GM12878 (cell line): ENCODE measurements at regions not wholly inside any gene's neighbourhood (a gene's known extent, or its start where the extent isn't known, plus 50 kb on each side); places are given as distances from the start of the nearest gene placed in this dataset.

ENCODE experiments used
- ATAC-seq: fragments of 200-7000 bp; cut with Tn5 transposase; 3 replicates; pipeline ENCODE4 v1.9.1; 2020; ENCODE audit warnings: mild to moderate bottlenecking, moderate library complexity
- BruUV-seq: library from RNA; stranded (reverse); fragments of 400-500 nt; replicated peaks from 2 replicates; lab custom pipeline; 2021; lab: Mats Ljungman, UMichigan
- CTCF ChIA-PET: fragments of 300-600 bp; sonication (Branson Sonifier 250); formaldehyde crosslinking; extraction: SDS; loops from one replicate; lab custom pipeline; 2021; ENCODE audit warnings: inconsistent platforms; lab: Yijun Ruan, JAX
- POLR2A ChIA-PET: fragments of 350-600 bp; formaldehyde crosslinking; extraction: SDS; loops from one replicate; lab custom pipeline; 2021; ENCODE audit warnings: inconsistent platforms; lab: Charles Lee
- RAD21 ChIA-PET: fragments of 300-600 bp; sonication (Branson Sonifier 250); formaldehyde crosslinking; loops from one replicate; lab custom pipeline; 2023; ENCODE audit warnings: antibody characterized with exemption; ENCODE audit not compliant: unreplicated experiment; lab: Charles Lee
- SMC1A ChIA-PET: fragments of 300-600 bp; sonication (Branson Sonifier 250); formaldehyde crosslinking; loops from one replicate; lab custom pipeline; 2023; ENCODE audit not compliant: unreplicated experiment, uncharacterized antibody; lab: Charles Lee
- DNase-seq: peaks from one replicate; pipeline ENCODE4 v3.0.0-alpha.2; 2011; ENCODE audit warnings: low read depth, low spot score
- FAIRE-seq: peaks from 3 replicates; lab custom pipeline; 2011; peaks lifted over from hg19 to GRCh38; lab: Jason Lieb, UNC
- H2AFZ ChIP-seq: 2 replicates; pipeline ENCODE4 v1.6.0; 2011; ENCODE audit warnings: low read depth, low read length, control low read depth; ENCODE audit not compliant: control insufficient read depth
- H3K27ac ChIP-seq: 2 replicates; pipeline ENCODE4 v1.5.1; 2011; ENCODE audit warnings: control low read depth; ENCODE audit not compliant: control insufficient read depth, insufficient read depth
- H3K27me3 ChIP-seq, 2 experiments: replicated peaks in 1 of 2; 2 replicates each; pipeline versions ENCODE4 v1.6.0 to v1.6.1; 2011; ENCODE audit warnings: low read length in 1 of 2; ENCODE audit not compliant: control insufficient read depth in 2 of 2, insufficient read depth in 2 of 2
- H3K36me3 ChIP-seq, 2 experiments: 2 replicates each; pipeline ENCODE4 v1.5.1; 2011; ENCODE audit warnings: low read length in 1 of 2; ENCODE audit not compliant: control insufficient read depth in 2 of 2, insufficient read depth in 2 of 2
- H3K4me1 ChIP-seq: 2 replicates; pipeline ENCODE4 v1.6.1; 2011; ENCODE audit warnings: mild to moderate bottlenecking, low read length, moderate library complexity, mixed read lengths; ENCODE audit not compliant: control insufficient read depth, insufficient read depth
- H3K4me2 ChIP-seq: 2 replicates; pipeline ENCODE4 v1.6.0; 2011; ENCODE audit warnings: control low read depth; ENCODE audit not compliant: control insufficient read depth, insufficient read depth
- H3K4me3 ChIP-seq: fragments of 200-600 bp; sonication (generic); 2 replicates; pipeline ENCODE4 v1.5.1; 2016
- H3K79me2 ChIP-seq: 2 replicates; pipeline ENCODE4 v1.6.0; 2011; ENCODE audit warnings: low read length; ENCODE audit not compliant: control insufficient read depth, insufficient read depth
- H3K9ac ChIP-seq: 2 replicates; pipeline ENCODE4 v1.8.0; 2011; ENCODE audit warnings: low read length, control low read depth, mixed read lengths; ENCODE audit not compliant: control insufficient read depth, insufficient read depth
- H3K9me3 ChIP-seq: replicated peaks from 3 replicates; pipeline ENCODE4 v1.5.1; 2011; ENCODE audit warnings: mild to moderate bottlenecking, low read length; ENCODE audit not compliant: control insufficient read depth, insufficient read depth
- H4K20me1 ChIP-seq: 2 replicates; pipeline ENCODE4 v1.6.0; 2011; ENCODE audit not compliant: control insufficient read depth, insufficient read depth
- BCL11A ChIP-seq: IDR thresholded peaks from 2 replicates; pipeline ENCODE4 v1.6.1; 2011; ENCODE audit warnings: low read depth, low read length
- BHLHE40 ChIP-seq, 2 experiments: fragments of 450-650 bp in 1 of 2; IDR thresholded peaks; 2 replicates each; pipeline ENCODE4 v1.6.1; 2011 to 2017; ENCODE audit warnings: low read depth in 2 of 2, borderline replicate concordance in 1 of 2, improper control_type of control experiment in 1 of 2, low read length in 1 of 2, mild to moderate bottlenecking in 1 of 2
- IKZF1 ChIP-seq: fragments of 450-650 bp; conservative IDR thresholded peaks from 2 replicates; pipeline ENCODE4 v1.6.1; 2017; ENCODE audit warnings: antibody characterized with exemption, mild to moderate bottlenecking
- MEF2A ChIP-seq: IDR thresholded peaks from 2 replicates; pipeline ENCODE4 v1.6.1; 2011; ENCODE audit warnings: low read depth, mild to moderate bottlenecking, low read length, moderate library complexity; ENCODE audit not compliant: insufficient read depth
- RAD21 ChIP-seq: IDR thresholded peaks from 2 replicates; pipeline ENCODE4 v1.6.1; 2011; ENCODE audit warnings: mild to moderate bottlenecking, low read depth, low read length, moderate library complexity; ENCODE audit not compliant: insufficient read depth
- SIN3A ChIP-seq: IDR thresholded peaks from 2 replicates; pipeline ENCODE4 v1.6.1; 2012; ENCODE audit warnings: low read depth, low read length, improper control_type of control experiment
- SP1 ChIP-seq: IDR thresholded peaks from one replicate; pipeline ENCODE4 v1.6.1; 2011; ENCODE audit warnings: low read depth, low read length
- SPI1 ChIP-seq: IDR thresholded peaks from 2 replicates; pipeline ENCODE4 v1.6.1; 2011; ENCODE audit warnings: low read depth, mild to moderate bottlenecking, low read length, moderate library complexity, borderline replicate concordance; ENCODE audit not compliant: insufficient read depth
- WGBS: methylation state at CpG from one replicate; pipeline ENCODE4 v1.1.6; 2016; ENCODE audit warnings: low lambda C conversion rate; ENCODE audit not compliant: insufficient replicate concordance, insufficient coverage; ENCODE audit errors: missing lambda C conversion rate; 5-methylcytosine and 5-hydroxymethylcytosine counted together
- in situ Hi-C: fragments of 300-500 bp; cut with MboI; formaldehyde crosslinking; loops from 9 replicates; pipeline ENCODE4 v1.14.3; 2018; ENCODE audit warnings: mixed read lengths
- intact Hi-C: fragments of 100-400 bp; cut with micrococcal nuclease; formaldehyde crosslinking; loops from one replicate; pipeline ENCODE4 v1.14.2; 2022; ENCODE audit not compliant: unreplicated experiment
- TF ChIP-seq, protein P1 (sequence below): IDR thresholded peaks from 2 replicates; pipeline ENCODE4 v1.6.1; 2011; ENCODE audit warnings: low read depth, mild to moderate bottlenecking, low read length, moderate library complexity, borderline replicate concordance; ENCODE audit errors: extremely low read depth

DNA sequence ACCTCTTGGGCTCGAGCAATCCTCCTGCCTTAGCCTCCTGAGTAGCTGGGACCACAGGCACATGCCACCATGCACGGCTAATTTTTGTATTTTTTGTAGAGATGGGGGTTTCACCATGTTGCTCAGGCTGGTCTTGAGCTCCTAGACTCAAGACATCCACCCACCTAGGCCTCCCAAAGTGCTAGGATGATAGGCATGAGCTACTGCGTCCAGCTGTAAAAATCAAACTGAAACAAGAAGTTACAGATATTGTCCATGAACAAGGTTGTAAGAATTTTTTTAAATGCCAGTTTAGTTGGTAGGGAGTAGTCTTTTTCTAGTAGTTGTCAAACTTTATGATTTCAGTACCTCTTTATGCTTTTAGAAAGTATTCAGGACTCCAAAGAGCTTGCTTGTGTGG, 424.4 kb upstream of the PMFBP1 start:
- Histone ChIP-seq H3K9ac (no peak overlapping the region), H3K36me3 (no peaks in the 10 kb centered on the region; a peak in 1 of 4 replicates), H3K4me3 (no peak overlapping the region), H4K20me1 (no peaks in the 10 kb centered on the region), H3K4me1 (peaks cover 27% of the 10 kb centered on the region), H3K27me3 (no peaks in the 10 kb centered on the region), H3K9me3 (no peaks in the 10 kb centered on the region; the same call in 2 of the 3 replicates), H3K79me2 (no peaks in the 10 kb centered on the region; the same call in 1 of the 2 replicates), H3K27ac (peak overlapping the region; percentile 42), H3K4me2 (peak overlapping the region; percentile 30), H2AFZ (no peak overlapping the region; the same call in 1 of the 2 replicates)
- BruUV-seq: no TSS peak
- WGBS: 64% methylated on average over 3 of the region's 3 CpGs
- in situ Hi-C loops: no loop called here
- CTCF ChIA-PET: no interaction called here
- FAIRE-seq (no peak), ATAC-seq (no peak), DNase-seq (no peak)
- no peak for TF ChIP-seq SPI1
- POLR2A ChIA-PET: interaction anchor here (0.9 kb wide), 1 partner anchor 9 kb away, joined by 3 read pairs; no protein-coding TSS in a partner anchor
- SMC1A ChIA-PET: interaction anchor here (1.3 kb wide), 1 partner anchor 93 kb away, joined by 3 read pairs; no protein-coding TSS in a partner anchor
- RAD21 ChIA-PET: interaction anchor here (0.9 kb wide), 1 partner anchor 62 kb away, joined by 3 read pairs; no protein-coding TSS in a partner anchor
- intact Hi-C loops: no loop called here

DNA sequence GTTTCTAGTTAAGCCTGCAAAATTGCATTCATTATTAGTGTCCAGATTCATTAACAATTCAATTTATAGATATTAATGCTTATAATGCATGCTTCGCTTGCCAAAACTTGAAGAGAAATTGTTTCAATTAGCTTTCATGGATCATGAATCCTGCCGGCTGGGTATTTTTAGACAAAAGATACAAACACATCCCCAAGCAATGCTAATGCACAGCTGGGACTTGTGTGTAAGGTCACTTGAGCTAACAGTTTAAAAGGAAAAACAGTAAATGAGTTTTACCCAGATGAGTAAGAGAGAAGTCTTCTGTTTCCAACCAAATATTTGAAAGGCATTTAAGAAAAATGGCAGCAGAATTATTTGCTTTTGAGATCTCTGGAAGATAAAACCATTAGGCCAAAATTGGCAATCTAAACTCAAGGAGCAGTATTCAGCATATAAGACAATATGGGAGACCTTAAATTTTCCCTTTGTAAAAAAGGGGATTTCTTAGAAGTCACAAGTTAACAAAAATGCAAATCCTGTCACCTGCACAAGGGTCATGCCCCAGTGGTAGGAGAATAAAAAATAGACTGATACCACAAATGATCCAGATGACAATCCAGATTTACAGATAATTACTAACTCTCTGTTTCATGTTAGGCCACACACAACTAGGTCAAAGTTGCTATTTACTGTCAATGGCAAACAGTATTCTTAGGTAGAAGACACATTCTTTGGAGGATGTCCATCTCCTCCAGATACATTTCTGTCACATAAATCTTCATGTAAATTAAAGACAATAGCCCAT, 418.4 kb upstream of the PMFBP1 start:
- H3K9ac ChIP-seq: no peak overlapping the region
- WGBS: 84% methylated on average over 2 of the region's 2 CpGs
- H3K36me3 ChIP-seq: no peaks in the 10 kb centered on the region
- H3K9me3 ChIP-seq: no peaks in the 10 kb centered on the region; the same call in 1 of the 3 replicates
- peak; percentile 92 for ATAC-seq
- peaks cover 26% of the 10 kb centered on the region for H3K4me1 ChIP-seq
- no peak overlapping the region for H3K4me3 ChIP-seq
- H3K79me2 ChIP-seq: no peaks in the 10 kb centered on the region; the same call in 1 of the 2 replicates
- ChIA-PET POLR2A (interaction anchor here (1.3 kb wide), 1 partner anchor 11 kb away, joined by 6 read pairs; no protein-coding TSS in a partner anchor), CTCF (interaction anchor here (1.0 to 1.5 kb wide), 3 partner anchors 10 to 457 kb away, joined by 3 to 4 read pairs (median 3); partner anchors contain the start of gene ZFHX3), SMC1A (interaction anchor here (0.6 to 4.0 kb wide), 12 partner anchors 9 to 515 kb away, joined by 3 to 18 read pairs (median 4); partner anchors contain the start of gene PMFBP1), RAD21 (interaction anchor here (0.9 to 1.6 kb wide), 6 partner anchors 12 to 242 kb away, joined by 4 to 7 read pairs (median 4); no protein-coding TSS in a partner anchor)
- intact Hi-C loops (loop anchor here (5.0 kb wide), 1 partner anchor 67 kb away; no protein-coding TSS in a partner anchor), in situ Hi-C loops (no loop called here)
- BruUV-seq: TSS peak; percentile 73
- H4K20me1 ChIP-seq: no peaks in the 10 kb centered on the region
- peak overlapping the region; percentile 17 for H2AFZ ChIP-seq
- peak; percentile 61 for FAIRE-seq
- H3K4me2 ChIP-seq: peak overlapping the region; percentile 71
- DNase-seq: peak; percentile 66
- H3K27me3 ChIP-seq: no peaks in the 10 kb centered on the region
- peak overlapping the region; percentile 74 for H3K27ac ChIP-seq
- TF ChIP-seq, protein P1, sequence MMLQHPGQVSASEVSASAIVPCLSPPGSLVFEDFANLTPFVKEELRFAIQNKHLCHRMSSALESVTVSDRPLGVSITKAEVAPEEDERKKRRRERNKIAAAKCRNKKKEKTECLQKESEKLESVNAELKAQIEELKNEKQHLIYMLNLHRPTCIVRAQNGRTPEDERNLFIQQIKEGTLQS: no peak
- TF ChIP-seq BHLHE40 (IDR thresholded peaks at IDR 0.05; ENCODE audit: borderline replicate concordance in 1 of 2, low read depth in 2 of 2, low read length in 1 of 2) (peak; percentile 92 to 96), RAD21 (no peak), MEF2A (peak; percentile 63; the same call in 1 of the 2 replicates), BCL11A (peak; percentile 72), SP1 (peak; percentile 8), SIN3A (no peak), IKZF1 (0 out of 2 replicates have a peak, but pooled peaks have one; percentile 31)
